PC-3 (cell line): ENCODE measurements at regions not wholly inside any gene's neighbourhood (a gene's known extent, or its start where the extent isn't known, plus 50 kb on each side); places are given as distances from the start of the nearest gene placed in this dataset.

Experiments
- ATAC-seq: fragments of 200-7000 bp; cut with Tn5 transposase; 2 replicates; pipeline ENCODE4 v1.9.1; 2020; ENCODE audit warnings: mild to moderate bottlenecking, moderate library complexity
- BruUV-seq: library from RNA; stranded (reverse); fragments of 400-500 nt; replicated peaks from 2 replicates; lab custom pipeline; 2021; lab: Mats Ljungman, UMichigan
- CTCF ChIA-PET: fragments of 300-600 bp; sonication (Branson Sonifier 250); formaldehyde crosslinking; loops from one replicate; lab custom pipeline; 2022; ENCODE audit warnings: antibody characterized with exemption; lab: Charles Lee
- POLR2A ChIA-PET: fragments of 300-600 bp; sonication (Branson Sonifier 250); formaldehyde crosslinking; loops from one replicate; lab custom pipeline; 2022; ENCODE audit warnings: antibody characterized with exemption; ENCODE audit not compliant: unreplicated experiment; lab: Charles Lee
- DNase-seq: peaks from one replicate; pipeline ENCODE4 v3.0.0-alpha.2; 2015
- H2AFZ ChIP-seq: fragments of 300-600 bp; sonication (generic); 2 replicates; pipeline ENCODE4 v1.6.0; 2016; ENCODE audit warnings: antibody characterized with exemption, low read length
- H3F3A ChIP-seq: fragments of 300-600 bp; sonication (generic); one replicate; pipeline ENCODE4 v1.6.0; 2017; ENCODE audit warnings: antibody characterized with exemption, low read length, control low read depth, mild to moderate bottlenecking; ENCODE audit not compliant: unreplicated experiment
- H3K27ac ChIP-seq: fragments of 300-600 bp; sonication (generic); 2 replicates; pipeline ENCODE4 v1.5.1; 2016; ENCODE audit warnings: mild to moderate bottlenecking, low read length
- H3K27me3 ChIP-seq: fragments of 300-600 bp; sonication (generic); 2 replicates; pipeline ENCODE4 v1.6.1; 2016; ENCODE audit warnings: low read length, mixed read lengths
- H3K36me3 ChIP-seq: fragments of 300-600 bp; sonication (generic); 2 replicates; pipeline ENCODE4 v1.6.1; 2016; ENCODE audit warnings: low read depth, mixed run types, low read length, mixed read lengths
- H3K4me1 ChIP-seq: fragments of 300-600 bp; sonication (generic); 2 replicates; pipeline ENCODE4 v1.5.1; 2016; ENCODE audit warnings: low read length; ENCODE audit not compliant: insufficient read depth
- H3K4me2 ChIP-seq: fragments of 300-600 bp; sonication (generic); 2 replicates; pipeline ENCODE4 v1.6.0; 2016; ENCODE audit warnings: low read length
- H3K4me3 ChIP-seq: fragments of 300-600 bp; sonication (generic); 2 replicates; pipeline ENCODE4 v1.5.1; 2016; ENCODE audit warnings: mild to moderate bottlenecking, low read length, mixed read lengths
- H3K79me2 ChIP-seq: fragments of 300-600 bp; sonication (generic); 2 replicates; pipeline ENCODE4 v1.6.1; 2017; ENCODE audit warnings: low read length, mixed read lengths
- H3K9ac ChIP-seq: fragments of 300-600 bp; sonication (generic); 2 replicates; pipeline ENCODE4 v1.6.0; 2016; ENCODE audit warnings: mild to moderate bottlenecking, low read length
- H3K9me2 ChIP-seq: fragments of 300-600 bp; sonication (generic); replicated peaks from 2 replicates; pipeline ENCODE4 v1.6.1; 2016; ENCODE audit warnings: mixed run types, low read length, mixed read lengths
- H3K9me3 ChIP-seq: fragments of 300-600 bp; sonication (generic); 2 replicates; pipeline ENCODE4 v1.6.1; 2016; ENCODE audit warnings: low read length, mixed read lengths
- H4K20me1 ChIP-seq: fragments of 300-600 bp; sonication (generic); 2 replicates; pipeline ENCODE4 v1.6.1; 2016; ENCODE audit warnings: low read length, mixed read lengths
- CTCF ChIP-seq: fragments of 300-600 bp; sonication (generic); conservative IDR thresholded peaks from 2 replicates; pipeline ENCODE4 v1.5.1; 2017; ENCODE audit warnings: antibody characterized with exemption, low read depth, mild to moderate bottlenecking, low read length
- EZH2 ChIP-seq: fragments of 300-600 bp; sonication (generic); IDR thresholded peaks from one replicate; pipeline ENCODE4 v1.6.1; 2017; ENCODE audit warnings: antibody characterized with exemption, mild to moderate bottlenecking, low read length; ENCODE audit not compliant: unreplicated experiment
- EZH2phosphoT487 ChIP-seq: fragments of 300-600 bp; sonication (generic); IDR thresholded peaks from 2 replicates; pipeline ENCODE4 v1.6.1; 2018; ENCODE audit warnings: mild to moderate bottlenecking, antibody characterized with exemption, low read length, borderline replicate concordance
- intact Hi-C: fragments of 100-400 bp; cut with micrococcal nuclease; formaldehyde crosslinking; loops from 2 replicates; pipeline ENCODE4 v1.9.0; 2023

DNA sequence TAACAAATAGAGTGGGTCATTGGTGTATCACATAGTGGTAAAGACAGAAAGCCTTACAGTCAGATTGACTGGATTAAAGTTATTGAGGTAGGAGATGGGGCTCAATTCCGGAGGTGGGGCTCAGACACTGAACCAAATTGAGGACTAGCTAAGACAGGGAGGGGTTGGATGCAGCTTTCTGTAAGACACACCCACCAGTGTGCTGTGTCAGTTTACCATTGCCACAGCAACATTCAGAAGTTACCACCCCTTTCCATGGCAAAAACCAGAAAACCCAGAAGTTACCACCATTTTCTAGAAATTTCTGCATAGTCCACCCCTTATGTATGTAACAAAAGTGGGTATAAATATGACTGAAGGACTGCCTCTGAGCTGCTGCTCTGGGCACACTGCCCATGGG, 167.6 kb upstream of the TMEM72 start:
- Histone ChIP-seq H3K36me3 (no peaks in the 10 kb centered on the region), H3K9me2 (no peaks in the 10 kb centered on the region), H3K4me2 (no peak overlapping the region), H3K27me3 (no peaks in the 10 kb centered on the region), H3K9me3 (no peaks in the 10 kb centered on the region), H3K79me2 (no peaks in the 10 kb centered on the region), H3K4me3 (no peak overlapping the region), H2AFZ (no peak overlapping the region), H3K27ac (no peak overlapping the region), H4K20me1 (no peaks in the 10 kb centered on the region), H3F3A (no peaks in the 10 kb centered on the region), H3K9ac (no peak overlapping the region), H3K4me1 (no peaks in the 10 kb centered on the region)
- DNase-seq (no peak), ATAC-seq (no peak)
- CTCF ChIA-PET: no interaction called here
- TF ChIP-seq EZH2 (no peak), CTCF (no peak), EZH2phosphoT487 (no peak)
- intact Hi-C loops: no loop called here
- POLR2A ChIA-PET: no interaction called here
- BruUV-seq: no TSS peak

DNA sequence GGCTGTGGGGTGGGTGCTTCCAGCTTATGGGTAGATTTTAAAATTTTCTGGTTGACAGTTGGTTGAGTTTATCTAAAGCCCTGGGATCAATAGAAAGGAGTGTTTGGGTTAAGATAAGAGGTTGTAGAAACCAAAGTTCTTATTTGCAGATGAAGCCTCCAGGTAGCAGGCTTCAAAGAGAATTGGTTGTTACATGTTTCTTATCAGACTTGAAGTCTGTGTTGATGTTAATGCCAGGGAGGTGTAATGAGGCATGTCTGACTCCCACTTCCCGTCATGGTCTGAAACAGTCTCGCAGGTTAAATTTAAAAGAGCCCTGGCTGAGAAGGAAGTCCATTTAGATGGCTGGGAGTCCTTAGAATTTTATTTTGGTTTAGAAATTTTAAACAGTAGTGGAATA, 165.2 kb upstream of the TMEM72 start:
- Histone ChIP-seq H3K9me2 (no peaks in the 10 kb centered on the region), H3K4me3 (no peak overlapping the region), H2AFZ (no peak overlapping the region), H3K79me2 (no peaks in the 10 kb centered on the region), H3K27me3 (no peaks in the 10 kb centered on the region), H3K4me2 (no peak overlapping the region), H3K4me1 (no peaks in the 10 kb centered on the region), H3K9me3 (no peaks in the 10 kb centered on the region), H3K36me3 (no peaks in the 10 kb centered on the region), H3F3A (no peaks in the 10 kb centered on the region), H3K9ac (no peak overlapping the region), H4K20me1 (no peaks in the 10 kb centered on the region), H3K27ac (no peak overlapping the region)
- no peak for ATAC-seq
- POLR2A ChIA-PET: no interaction called here
- DNase-seq: no peak
- no TSS peak for BruUV-seq
- intact Hi-C loops: no loop called here
- CTCF ChIA-PET: no interaction called here
- TF ChIP-seq EZH2 (no peak), CTCF (no peak), EZH2phosphoT487 (no peak)

DNA sequence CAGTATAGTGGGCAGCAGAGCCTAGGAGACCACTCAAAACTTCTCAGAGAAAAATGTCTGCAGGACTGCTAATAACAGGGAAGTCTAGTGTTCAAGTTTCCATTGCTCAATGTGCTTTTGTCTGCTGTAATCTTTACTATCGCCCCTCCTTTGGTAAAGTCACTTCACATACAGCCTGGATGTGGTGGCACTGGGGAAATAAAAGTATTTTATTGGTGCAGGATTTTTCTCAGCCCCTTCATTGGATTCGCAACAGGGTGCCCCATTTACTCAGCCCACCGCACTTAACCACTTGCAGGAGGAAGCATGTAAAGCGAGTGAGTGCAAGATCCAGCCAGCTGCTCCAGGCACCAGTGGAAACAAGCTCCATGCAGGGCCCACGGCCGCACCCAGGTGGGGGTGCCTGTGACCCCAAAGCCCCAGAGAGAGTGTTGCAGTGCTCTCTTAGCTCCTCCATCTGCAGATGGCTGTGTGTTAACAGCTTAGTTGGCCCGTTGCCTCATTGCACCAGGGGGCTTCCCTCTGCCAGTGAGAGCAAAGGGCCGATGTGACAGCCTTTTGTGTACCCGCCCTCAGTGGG, 163.5 kb upstream of the TMEM72 start:
- no TSS peak for BruUV-seq
- CTCF ChIA-PET: no interaction called here
- H3K9ac ChIP-seq: no peak overlapping the region
- POLR2A ChIA-PET: no interaction called here
- DNase-seq (no peak), ATAC-seq (no peak)
- no peaks in the 10 kb centered on the region for H3K9me2 ChIP-seq
- no peak overlapping the region for H3K4me2 ChIP-seq
- H3K27ac ChIP-seq: no peak overlapping the region
- peaks cover 15% of the 10 kb centered on the region for H3K4me1 ChIP-seq
- H3K36me3 ChIP-seq: no peaks in the 10 kb centered on the region
- TF ChIP-seq EZH2phosphoT487 (no peak), EZH2 (no peak), CTCF (no peak)
- H3K79me2 ChIP-seq: no peaks in the 10 kb centered on the region
- no peaks in the 10 kb centered on the region for H3K9me3 ChIP-seq
- no peaks in the 10 kb centered on the region for H3F3A ChIP-seq
- no peaks in the 10 kb centered on the region for H3K27me3 ChIP-seq
- no peak overlapping the region for H3K4me3 ChIP-seq
- H4K20me1 ChIP-seq: no peaks in the 10 kb centered on the region
- H2AFZ ChIP-seq: no peak overlapping the region
- intact Hi-C loops: no loop called here
